IMR-90 (cell line): ENCODE measurements at regions not wholly inside any gene's neighbourhood (a gene's known extent, or its start where the extent isn't known, plus 50 kb on each side); places are given as distances from the start of the nearest gene placed in this dataset.

Experiments
- BHLHE40 ChIP-seq: fragments of 150-350 bp; IDR thresholded peaks from 2 replicates; pipeline ENCODE4 v1.6.1; 2016; ENCODE audit warnings: mild to moderate bottlenecking, low read depth, low read length
- CEBPB ChIP-seq: IDR thresholded peaks from 2 replicates; pipeline ENCODE4 v1.6.1; 2012; ENCODE audit warnings: low read depth, low read length, improper control_type of control experiment
- MAFK ChIP-seq: IDR thresholded peaks from 2 replicates; pipeline ENCODE4 v1.6.1; 2012; ENCODE audit warnings: low read depth, low read length, improper control_type of control experiment
- POLR2A ChIP-seq: IDR thresholded peaks from 2 replicates; pipeline ENCODE4 v1.6.1; 2012; ENCODE audit warnings: mild to moderate bottlenecking, low read depth, low read length
- RAD21 ChIP-seq: IDR thresholded peaks from 2 replicates; pipeline ENCODE4 v1.6.1; 2012; ENCODE audit warnings: low read length, improper control_type of control experiment
- RFX5 ChIP-seq: IDR thresholded peaks from 2 replicates; pipeline ENCODE4 v1.8.0; 2012; ENCODE audit warnings: low read depth, mild to moderate bottlenecking, low read length, moderate library complexity
- SMC3 ChIP-seq: fragments of 150-350 bp; IDR thresholded peaks from 2 replicates; pipeline ENCODE4 v1.6.1; 2016; ENCODE audit warnings: low read depth, mild to moderate bottlenecking, antibody characterized with exemption, low read length, moderate library complexity
- TF ChIP-seq, protein P1 (sequence below): conservative IDR thresholded peaks from 2 replicates; pipeline ENCODE4 v1.5.1; 2012; ENCODE audit warnings: mild to moderate bottlenecking, low read depth, low read length, improper control_type of control experiment

DNA sequence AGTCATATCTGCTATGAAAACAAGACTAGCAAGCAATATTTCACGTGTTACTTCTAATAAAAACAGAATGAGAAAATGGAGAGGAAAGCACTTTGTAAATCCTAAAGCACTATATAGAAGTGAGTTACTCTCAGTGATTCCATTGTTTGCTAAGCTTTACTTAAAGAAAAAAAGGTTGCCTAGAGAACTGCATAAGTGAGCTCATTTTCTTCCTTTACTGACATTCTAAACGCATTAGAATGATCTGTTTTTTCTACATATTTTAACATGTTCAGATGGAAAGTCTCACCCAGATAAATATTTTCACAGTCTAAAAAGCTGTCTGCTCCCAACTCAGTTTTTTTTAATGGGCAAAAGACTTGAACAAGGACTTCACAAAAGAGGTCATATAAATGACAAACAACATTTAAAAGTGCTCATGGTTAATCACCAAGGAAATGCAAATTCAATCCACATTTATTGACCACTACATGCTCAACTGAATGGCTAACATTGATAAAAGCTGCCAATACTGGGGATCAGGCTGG lies 52.9 kb upstream of the AKAP12 start:
- TF ChIP-seq, protein P1, sequence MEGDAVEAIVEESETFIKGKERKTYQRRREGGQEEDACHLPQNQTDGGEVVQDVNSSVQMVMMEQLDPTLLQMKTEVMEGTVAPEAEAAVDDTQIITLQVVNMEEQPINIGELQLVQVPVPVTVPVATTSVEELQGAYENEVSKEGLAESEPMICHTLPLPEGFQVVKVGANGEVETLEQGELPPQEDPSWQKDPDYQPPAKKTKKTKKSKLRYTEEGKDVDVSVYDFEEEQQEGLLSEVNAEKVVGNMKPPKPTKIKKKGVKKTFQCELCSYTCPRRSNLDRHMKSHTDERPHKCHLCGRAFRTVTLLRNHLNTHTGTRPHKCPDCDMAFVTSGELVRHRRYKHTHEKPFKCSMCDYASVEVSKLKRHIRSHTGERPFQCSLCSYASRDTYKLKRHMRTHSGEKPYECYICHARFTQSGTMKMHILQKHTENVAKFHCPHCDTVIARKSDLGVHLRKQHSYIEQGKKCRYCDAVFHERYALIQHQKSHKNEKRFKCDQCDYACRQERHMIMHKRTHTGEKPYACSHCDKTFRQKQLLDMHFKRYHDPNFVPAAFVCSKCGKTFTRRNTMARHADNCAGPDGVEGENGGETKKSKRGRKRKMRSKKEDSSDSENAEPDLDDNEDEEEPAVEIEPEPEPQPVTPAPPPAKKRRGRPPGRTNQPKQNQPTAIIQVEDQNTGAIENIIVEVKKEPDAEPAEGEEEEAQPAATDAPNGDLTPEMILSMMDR, result no peak
- TF ChIP-seq POLR2A (no peak), RFX5 (no peak), SMC3 (no peak), RAD21 (no peak), MAFK (no peak), BHLHE40 (no peak), CEBPB (no peak)
